Activated T-cell treated with anti-CD3 and anti-CD28 coated beads for 4 hours (primary cell): ENCODE measurements at regions not wholly inside any gene's neighbourhood (a gene's known extent, or its start where the extent isn't known, plus 50 kb on each side); places are given as distances from the start of the nearest gene placed in this dataset.

Experiments
- DNase-seq: peaks from one replicate; pipeline ENCODE4 v3.0.0-alpha.2; 2020

GRCh38 chr22:48153726-48154125, 1391.3 kb downstream of the TBC1D22A start:
- no peak for DNase-seq

- DNase-seq, result no peak
Observed at GRCh38 chr22:48152916-48153315, 1390.5 kb downstream of the TBC1D22A start.

GRCh38 chr22:48152164-48152775, 1389.8 kb downstream of the TBC1D22A start:
- no peak for DNase-seq

- DNase-seq, result no peak
Observed at GRCh38 chr22:48151641-48152040, 1389.2 kb downstream of the TBC1D22A start.

- DNase-seq, result no peak
Observed at GRCh38 chr22:48147831-48148230, 1385.4 kb downstream of the TBC1D22A start.

- no peak for DNase-seq
Observed at GRCh38 chr22:48147404-48147803, 1385.0 kb downstream of the TBC1D22A start.

GRCh38 chr22:48146426-48146825, 1384.0 kb downstream of the TBC1D22A start:
- no peak for DNase-seq

GRCh38 chr22:48145738-48146137, 1383.3 kb downstream of the TBC1D22A start:
- no peak for DNase-seq

GRCh38 chr22:48144318-48144717, 1381.9 kb downstream of the TBC1D22A start:
- DNase-seq, result no peak

- no peak for DNase-seq
Observed at GRCh38 chr22:48143856-48144255, 1381.4 kb downstream of the TBC1D22A start.

GRCh38 chr22:48142388-48142787, 1379.9 kb downstream of the TBC1D22A start:
- no peak for DNase-seq

- no peak for DNase-seq
Observed at GRCh38 chr22:48141301-48141700, 1378.9 kb downstream of the TBC1D22A start.

- no peak for DNase-seq
Observed at GRCh38 chr22:48140261-48140813, 1377.9 kb downstream of the TBC1D22A start.

GRCh38 chr22:48139776-48140175, 1377.3 kb downstream of the TBC1D22A start:
- DNase-seq, result no peak

GRCh38 chr22:48138855-48139254, 1376.4 kb downstream of the TBC1D22A start:
- no peak for DNase-seq

GRCh38 chr22:48138427-48138826, 1376.0 kb downstream of the TBC1D22A start:
- no peak for DNase-seq

- no peak for DNase-seq
Observed at GRCh38 chr22:48137640-48138039, 1375.2 kb downstream of the TBC1D22A start.

- no peak for DNase-seq
Observed at GRCh38 chr22:48135592-48135991, 1373.1 kb downstream of the TBC1D22A start.

- no peak for DNase-seq
Observed at GRCh38 chr22:48125416-48125815, 1363.0 kb downstream of the TBC1D22A start.

- DNase-seq, result no peak
Observed at GRCh38 chr22:48121984-48122383, 1359.5 kb downstream of the TBC1D22A start.

GRCh38 chr22:48118654-48119053, 1356.2 kb downstream of the TBC1D22A start:
- no peak for DNase-seq

GRCh38 chr22:48116871-48117270, 1354.4 kb downstream of the TBC1D22A start:
- DNase-seq, result no peak

- DNase-seq, result no peak
Observed at GRCh38 chr22:48112687-48113521, 1350.5 kb downstream of the TBC1D22A start.

GRCh38 chr22:48106715-48107259, 1344.3 kb downstream of the TBC1D22A start:
- DNase-seq, result no peak
